SK-N-SH (cell line): ENCODE measurements at regions not wholly inside any gene's neighbourhood (a gene's known extent, or its start where the extent isn't known, plus 50 kb on each side); places are given as distances from the start of the nearest gene placed in this dataset.
A peak's percentile ranks its signal among the peaks of the same experiment; 100 is the strongest.

Source experiments
- CTCF ChIA-PET: fragments of 300-600, 350-600 bp; formaldehyde crosslinking; extraction: SDS; loops from one replicate; lab custom pipeline; 2021; lab: Yijun Ruan, JAX
- POLR2A ChIA-PET: fragments of 350-600 bp; sonication (Branson Sonifier 250); formaldehyde crosslinking; extraction: SDS; loops from one replicate; lab custom pipeline; 2020; ENCODE audit warnings: antibody characterized with exemption, inconsistent platforms; lab: Yijun Ruan, JAX
- DNase-seq: peaks from one replicate; pipeline ENCODE4 v3.0.0; 2012
- H2AFZ ChIP-seq: fragments of 200-600 bp; sonication (generic); 2 replicates; pipeline ENCODE4 v1.8.1; 2016; ENCODE audit warnings: antibody characterized with exemption, mild to moderate bottlenecking, low read depth
- H3F3A ChIP-seq: fragments of 200-600 bp; sonication (generic); replicated peaks from 2 replicates; pipeline ENCODE3; 2016; ENCODE audit warnings: antibody characterized with exemption, mild to moderate bottlenecking; ENCODE audit not compliant: insufficient read depth
- H3K27ac ChIP-seq, 2 experiments: fragments of 200-500 bp in 1 of 2; fragments of 200-600 bp in 1 of 2; sonication (Bioruptor generic) in 1 of 2; sonication (generic), shearing (Covaris generic) in 1 of 2; 2 replicates each; pipeline versions ENCODE4 v1.5.1 to v1.6.1; 2014 to 2016; ENCODE audit warnings: low read depth in 2 of 2, inconsistent platforms in 1 of 2, low read length in 1 of 2, mild to moderate bottlenecking in 1 of 2, mixed read lengths in 1 of 2
- H3K27me3 ChIP-seq: fragments of 200-600 bp; sonication (generic), shearing (Covaris generic); 2 replicates; pipeline ENCODE4 v1.6.1; 2016; ENCODE audit warnings: mixed run types; ENCODE audit not compliant: insufficient read depth
- H3K36me3 ChIP-seq, 2 experiments: fragments of 200-500 bp in 1 of 2; fragments of 200-600 bp in 1 of 2; sonication (Bioruptor generic) in 1 of 2; sonication (generic) in 1 of 2; replicated peaks in 1 of 2; 2 replicates each; pipeline versions ENCODE3 to v1.5.1; 2014 to 2016; ENCODE audit warnings: low read length in 1 of 2, mild to moderate bottlenecking in 1 of 2; ENCODE audit not compliant: insufficient read depth in 2 of 2, control insufficient read depth in 1 of 2
- H3K4me1 ChIP-seq, 2 experiments: fragments of 200-500 bp in 1 of 2; fragments of 200-600 bp in 1 of 2; sonication (Bioruptor generic) in 1 of 2; sonication (generic), shearing (Covaris generic) in 1 of 2; 2 replicates each; pipeline versions ENCODE4 v1.5.1 to v1.6.1; 2014 to 2016; ENCODE audit warnings: low read depth in 1 of 2, low read length in 1 of 2, mixed run types in 1 of 2; ENCODE audit not compliant: insufficient read depth in 2 of 2, control insufficient read depth in 1 of 2
- H3K4me2 ChIP-seq: fragments of 200-600 bp; sonication (generic), shearing (Covaris generic); 2 replicates; pipeline ENCODE4 v1.6.1; 2017; ENCODE audit warnings: mixed run types
- H3K4me3 ChIP-seq, 2 experiments: fragments of 200-500 bp in 1 of 2; fragments of 200-600 bp in 1 of 2; sonication (Bioruptor generic) in 1 of 2; sonication (generic), shearing (Covaris generic) in 1 of 2; 2 replicates each; pipeline versions ENCODE4 v1.5.1 to v1.8.1; 2014 to 2016; ENCODE audit warnings: low read depth in 2 of 2, inconsistent platforms in 1 of 2, low read length in 1 of 2, mild to moderate bottlenecking in 1 of 2, mixed read lengths in 1 of 2, moderate library complexity in 1 of 2
- H3K79me2 ChIP-seq: fragments of 200-600 bp; sonication (generic); 2 replicates; pipeline ENCODE4 v1.8.1; 2017; ENCODE audit warnings: mild to moderate bottlenecking; ENCODE audit not compliant: insufficient read depth
- H3K9ac ChIP-seq: fragments of 200-600 bp; sonication (generic); 2 replicates; pipeline ENCODE4 v1.6.1; 2017; ENCODE audit warnings: mixed run types
- H3K9me2 ChIP-seq: fragments of 200-600 bp; sonication (generic); 2 replicates; pipeline ENCODE4 v1.6.1; 2017; ENCODE audit warnings: mixed run types
- H3K9me3 ChIP-seq: fragments of 200-600 bp; sonication (generic); 2 replicates; pipeline ENCODE4 v1.6.1; 2017; ENCODE audit warnings: mixed run types, mild to moderate bottlenecking, moderate library complexity
- H4K20me1 ChIP-seq: fragments of 200-600 bp; sonication (generic); 2 replicates; pipeline ENCODE4 v1.6.1; 2017; ENCODE audit warnings: mild to moderate bottlenecking, mixed run types; ENCODE audit not compliant: insufficient read depth
- CHD2 ChIP-seq: fragments of 150-350 bp; IDR thresholded peaks from 2 replicates; pipeline ENCODE4 v1.6.1; 2018; ENCODE audit warnings: low read length; ENCODE audit not compliant: partially characterized antibody
- EP300 ChIP-seq, 2 experiments: IDR thresholded peaks; 2 replicates each; pipeline versions ENCODE4 v1.4.0 to v1.6.1; 2012; ENCODE audit warnings: borderline replicate concordance in 1 of 2, low read depth in 1 of 2, low read length in 1 of 2
- EZH2phosphoT487 ChIP-seq: fragments of 200-600 bp; sonication (generic); IDR thresholded peaks from 2 replicates; pipeline ENCODE4 v1.6.1; 2017; ENCODE audit warnings: low read depth, mixed run types, mild to moderate bottlenecking, antibody characterized with exemption, moderate library complexity, borderline replicate concordance
- FOSL2 ChIP-seq: IDR thresholded peaks from 2 replicates; pipeline ENCODE4 v1.4.0; 2012; ENCODE audit warnings: low read depth, mild to moderate bottlenecking, moderate library complexity, borderline replicate concordance
- GATA2 ChIP-seq: sonication (generic); formaldehyde crosslinking; IDR thresholded peaks from 2 replicates; pipeline ENCODE4 v1.5.0; 2020; ENCODE audit warnings: mild to moderate bottlenecking, missing genetic modification reagents
- MXI1 ChIP-seq: IDR thresholded peaks from 2 replicates; pipeline ENCODE4 v1.6.1; 2012; ENCODE audit warnings: mild to moderate bottlenecking, low read depth, low read length, improper control_type of control experiment
- NFIC ChIP-seq: IDR thresholded peaks from 2 replicates; pipeline ENCODE4 v1.4.0; 2012; ENCODE audit warnings: borderline replicate concordance
- NRF1 ChIP-seq: IDR thresholded peaks from 2 replicates; pipeline ENCODE4 v1.6.1; 2012; ENCODE audit warnings: low read depth, mild to moderate bottlenecking, low read length
- SIN3A ChIP-seq: IDR thresholded peaks from 2 replicates; pipeline ENCODE4 v1.6.1; 2012; ENCODE audit warnings: low read depth, mild to moderate bottlenecking, low read length, moderate library complexity, borderline replicate concordance
- TAF1 ChIP-seq: IDR thresholded peaks from 2 replicates; pipeline ENCODE4 v1.6.1; 2012; ENCODE audit warnings: low read depth, mild to moderate bottlenecking, low read length, moderate library complexity, borderline replicate concordance
- TCF12 ChIP-seq: IDR thresholded peaks from 2 replicates; pipeline ENCODE4 v1.4.0; 2012
- USF1 ChIP-seq: IDR thresholded peaks from 2 replicates; pipeline ENCODE4 v1.4.0; 2012; ENCODE audit warnings: low read depth, borderline replicate concordance
- USF2 ChIP-seq: fragments of 150-350 bp; IDR thresholded peaks from 2 replicates; pipeline ENCODE4 v1.6.1; 2017; ENCODE audit warnings: antibody characterized with exemption, low read length, low read depth, borderline replicate concordance
- WGBS: methylation state at CpG from one replicate; pipeline ENCODE4 v1.1.6; 2017; ENCODE audit warnings: low lambda C conversion rate; 5-methylcytosine and 5-hydroxymethylcytosine counted together
- TF ChIP-seq, protein P1 (sequence below): IDR thresholded peaks from 2 replicates; pipeline ENCODE4 v1.4.0; 2012; ENCODE audit warnings: low read depth, borderline replicate concordance

GRCh38 chr21:15964236-15964855 is 234.6 kb downstream of the USP25 start:
- H3K4me2 ChIP-seq, result no peak overlapping the region
- 79% methylated on average over 5 of the region's 5 CpGs for WGBS
- H3K79me2 ChIP-seq, result no peaks in the 10 kb centered on the region
- H3K27ac ChIP-seq, result no peak overlapping the region
- H3K36me3 ChIP-seq, result no peaks in the 10 kb centered on the region
- TF ChIP-seq EZH2phosphoT487 (no peak), SIN3A (no peak), USF1 (no peak), NFIC (no peak), CHD2 (no peak), MXI1 (no peak), EP300 (IDR thresholded peaks at IDR 0.05; ENCODE audit: borderline replicate concordance in 1 of 2, low read depth in 1 of 2, low read length in 1 of 2) (no peak)
- TF ChIP-seq, all 33 proteins: peak for 0
- Histone ChIP-seq H3K9me3 (no peaks in the 10 kb centered on the region), H2AFZ (no peak overlapping the region), H4K20me1 (no peaks in the 10 kb centered on the region), H3K27me3 (no peaks in the 10 kb centered on the region), H3K4me1 (no peaks in the 10 kb centered on the region; a peak in 1 of 4 replicates), H3K9ac (no peak overlapping the region), H3F3A (no peaks in the 10 kb centered on the region), H3K4me3 (no peak overlapping the region), H3K9me2 (no peaks in the 10 kb centered on the region)
- DNase-seq, result no peak
- POLR2A ChIA-PET, result no interaction called here
- CTCF ChIA-PET, result interaction anchor here (1.6 kb wide), 1 partner anchor 12 kb away, joined by 5 read pairs; no protein-coding TSS in a partner anchor

GRCh38 chr21:15966231-15966630 is 236.4 kb downstream of the USP25 start:
- peak; percentile 27 for DNase-seq
- Histone ChIP-seq H3K9me3 (no peaks in the 10 kb centered on the region), H3K9ac (no peak overlapping the region), H3K27me3 (no peaks in the 10 kb centered on the region), H3K4me3 (no peak overlapping the region), H3F3A (no peaks in the 10 kb centered on the region), H3K9me2 (no peaks in the 10 kb centered on the region), H3K4me1 (no peaks in the 10 kb centered on the region; a peak in 1 of 4 replicates), H3K4me2 (no peak overlapping the region), H4K20me1 (no peaks in the 10 kb centered on the region), H2AFZ (no peak overlapping the region), H3K79me2 (no peaks in the 10 kb centered on the region), H3K27ac (no peak overlapping the region), H3K36me3 (no peaks in the 10 kb centered on the region)
- CTCF ChIA-PET, result interaction anchor here (0.7 kb wide), 1 partner anchor 211 kb away, joined by 3 read pairs; no protein-coding TSS in a partner anchor
- POLR2A ChIA-PET, result no interaction called here
- TF ChIP-seq FOSL2, result no peak
- TF ChIP-seq TCF12, result no peak
- TF ChIP-seq, protein P1, sequence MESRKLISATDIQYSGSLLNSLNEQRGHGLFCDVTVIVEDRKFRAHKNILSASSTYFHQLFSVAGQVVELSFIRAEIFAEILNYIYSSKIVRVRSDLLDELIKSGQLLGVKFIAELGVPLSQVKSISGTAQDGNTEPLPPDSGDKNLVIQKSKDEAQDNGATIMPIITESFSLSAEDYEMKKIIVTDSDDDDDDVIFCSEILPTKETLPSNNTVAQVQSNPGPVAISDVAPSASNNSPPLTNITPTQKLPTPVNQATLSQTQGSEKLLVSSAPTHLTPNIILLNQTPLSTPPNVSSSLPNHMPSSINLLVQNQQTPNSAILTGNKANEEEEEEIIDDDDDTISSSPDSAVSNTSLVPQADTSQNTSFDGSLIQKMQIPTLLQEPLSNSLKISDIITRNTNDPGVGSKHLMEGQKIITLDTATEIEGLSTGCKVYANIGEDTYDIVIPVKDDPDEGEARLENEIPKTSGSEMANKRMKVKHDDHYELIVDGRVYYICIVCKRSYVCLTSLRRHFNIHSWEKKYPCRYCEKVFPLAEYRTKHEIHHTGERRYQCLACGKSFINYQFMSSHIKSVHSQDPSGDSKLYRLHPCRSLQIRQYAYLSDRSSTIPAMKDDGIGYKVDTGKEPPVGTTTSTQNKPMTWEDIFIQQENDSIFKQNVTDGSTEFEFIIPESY, result no peak
- peak; percentile 35; the same call in 1 of the 2 replicates for TF ChIP-seq GATA2 (CRISPR knock-in tag)
- TF ChIP-seq EZH2phosphoT487, result no peak
- TF ChIP-seq USF2, result no peak
- TF ChIP-seq TAF1, result no peak
- TF ChIP-seq NRF1, result no peak
- 38% methylated on average over 2 of the region's 2 CpGs for WGBS
